Parathyroid adenoma (tissue), 2 donors: ENCODE measurements at regions not wholly inside any gene's neighbourhood (a gene's known extent, or its start where the extent isn't known, plus 50 kb on each side); places are given as distances from the start of the nearest gene placed in this dataset.

Experiments used
- H2AFZ ChIP-seq: fragments of 300-600 bp; sonication (generic); one replicate; pipeline ENCODE4 v1.7.0; 2017; ENCODE audit warnings: antibody characterized with exemption, mild to moderate bottlenecking
- H3K27ac ChIP-seq: fragments of 300-600 bp; sonication (generic); one replicate; pipeline ENCODE4 v1.7.0; 2017
- H3K27me3 ChIP-seq: fragments of 300-600 bp; sonication (generic); one replicate; pipeline ENCODE4 v1.7.0; 2017; ENCODE audit warnings: low read length; ENCODE audit not compliant: control insufficient read depth, insufficient read depth
- H3K36me3 ChIP-seq: fragments of 300-600 bp; sonication (generic); one replicate; pipeline ENCODE4 v1.7.0; 2017; ENCODE audit warnings: low read length; ENCODE audit not compliant: control insufficient read depth, insufficient read depth
- H3K4me1 ChIP-seq: fragments of 300-600 bp; sonication (generic); one replicate; pipeline ENCODE4 v1.7.0; 2017; ENCODE audit warnings: control low read depth
- H3K4me2 ChIP-seq: fragments of 300-600 bp; sonication (generic); one replicate; pipeline ENCODE4 v1.7.0; 2017; ENCODE audit warnings: low read length
- H3K4me3 ChIP-seq: fragments of 300-600 bp; sonication (generic); one replicate; pipeline ENCODE4 v1.7.0; 2017; ENCODE audit warnings: low read depth, low read length
- H3K79me2 ChIP-seq: fragments of 300-600 bp; sonication (generic); one replicate; pipeline ENCODE4 v1.7.0; 2017; ENCODE audit warnings: control low read depth
- H3K9ac ChIP-seq: fragments of 300-600 bp; sonication (generic); one replicate; pipeline ENCODE4 v1.7.0; 2017; ENCODE audit warnings: mild to moderate bottlenecking
- H3K9me3 ChIP-seq: fragments of 300-600 bp; sonication (generic); one replicate; pipeline ENCODE4 v1.7.0; 2017; ENCODE audit warnings: low read length; ENCODE audit not compliant: control insufficient read depth
- CTCF ChIP-seq: fragments of 300-600 bp; sonication (generic); IDR thresholded peaks from one replicate; pipeline ENCODE4 v1.7.0; 2017; ENCODE audit warnings: antibody characterized with exemption, mild to moderate bottlenecking
- donor health status: primary hyperparathyroidism.

GRCh38 chr6:144639654-144640053, 354.5 kb downstream of the UTRN start:
- no peaks in the 10 kb centered on the region for H3K36me3 ChIP-seq
- H3K4me3 ChIP-seq: no peak overlapping the region
- no peak overlapping the region for H3K4me2 ChIP-seq
- H3K9me3 ChIP-seq: no peaks in the 10 kb centered on the region
- H3K27ac ChIP-seq: no peak overlapping the region
- no peak for TF ChIP-seq CTCF
- H3K4me1 ChIP-seq: no peaks in the 10 kb centered on the region
- H2AFZ ChIP-seq: no peak overlapping the region
- no peak overlapping the region for H3K9ac ChIP-seq
- peaks cover 5% of the 10 kb centered on the region for H3K79me2 ChIP-seq
- no peaks in the 10 kb centered on the region for H3K27me3 ChIP-seq

DNA sequence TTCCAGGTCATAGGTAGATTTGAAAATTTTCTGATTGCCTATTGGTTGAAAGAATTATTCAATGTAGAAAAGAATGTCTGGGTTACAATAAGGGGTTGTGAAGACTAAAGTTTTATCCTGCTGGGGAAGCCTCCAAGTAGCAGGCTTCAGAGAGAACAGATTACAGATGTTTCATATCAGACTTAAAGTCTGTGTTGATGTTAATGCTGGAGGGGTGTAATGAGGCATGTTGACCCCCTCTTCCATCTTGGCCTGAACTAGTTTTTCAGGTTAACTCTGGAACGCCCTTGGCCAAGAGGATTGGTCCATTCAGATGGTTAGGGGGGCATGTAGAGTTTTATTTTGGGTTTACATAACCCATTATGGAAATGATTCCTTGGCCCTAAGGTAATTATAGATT, 356.2 kb downstream of the UTRN start:
- H3K4me2 ChIP-seq: no peak overlapping the region
- H3K4me3 ChIP-seq: no peak overlapping the region
- no peaks in the 10 kb centered on the region for H3K36me3 ChIP-seq
- H2AFZ ChIP-seq: no peak overlapping the region
- no peaks in the 10 kb centered on the region for H3K27me3 ChIP-seq
- H3K9ac ChIP-seq: no peak overlapping the region
- TF ChIP-seq CTCF: no peak
- no peak overlapping the region for H3K27ac ChIP-seq
- no peaks in the 10 kb centered on the region for H3K9me3 ChIP-seq
- no peaks in the 10 kb centered on the region for H3K4me1 ChIP-seq
- H3K79me2 ChIP-seq: peaks cover 5% of the 10 kb centered on the region

GRCh38 chr6:144644776-144645175, 359.6 kb downstream of the UTRN start:
- Histone ChIP-seq H3K27ac (no peak overlapping the region), H3K27me3 (no peaks in the 10 kb centered on the region), H3K4me1 (no peaks in the 10 kb centered on the region), H2AFZ (no peak overlapping the region), H3K9ac (no peak overlapping the region), H3K4me3 (no peak overlapping the region), H3K4me2 (no peak overlapping the region), H3K9me3 (no peaks in the 10 kb centered on the region), H3K79me2 (no peaks in the 10 kb centered on the region), H3K36me3 (no peaks in the 10 kb centered on the region)
- TF ChIP-seq CTCF: no peak

- Histone ChIP-seq H3K9ac (no peak overlapping the region), H3K27ac (no peak overlapping the region), H3K4me1 (no peaks in the 10 kb centered on the region), H3K9me3 (no peaks in the 10 kb centered on the region), H2AFZ (no peak overlapping the region), H3K36me3 (no peaks in the 10 kb centered on the region), H3K4me2 (no peak overlapping the region), H3K27me3 (no peaks in the 10 kb centered on the region), H3K79me2 (no peaks in the 10 kb centered on the region), H3K4me3 (no peak overlapping the region)
- no peak for TF ChIP-seq CTCF
These were observed 361.2 kb downstream of the UTRN start for GRCh38 chr6:144646093-144647056.
